ENCODE measurements at regions not wholly inside any gene's neighbourhood (a gene's known extent, or its start where the extent isn't known, plus 50 kb on each side); places are given as distances from the start of the nearest gene placed in this dataset.

- no peaks in the 10 kb centered on the region for H3K9me3 ChIP-seq (ENCODE audit: low read depth, low read length, poor library complexity, severe bottlenecking)
- POLR2A ChIA-PET (ENCODE audit: low non-redundant PET), result no interaction called here
These were observed 105.9 kb downstream of the SINHCAF start for GRCh38 chr12:31220061-31220460.

GRCh38 chr12:31220633-31221550 lies 105.1 kb downstream of the SINHCAF start:
- TF ChIP-seq EZH2 (IDR thresholded peaks at IDR 0.05; ENCODE audit: borderline replicate concordance, low read depth, low read length, poor library complexity, severe bottlenecking) (no peak), CTCF (conservative IDR thresholded peaks at IDR 0.05; ENCODE audit: low read depth, low read length) (no peak)
- Histone ChIP-seq H3K4me1 (ENCODE audit: insufficient read depth, low read length, poor library complexity, severe bottlenecking) (no peaks in the 10 kb centered on the region), H3K27ac (ENCODE audit: low read depth, low read length, poor library complexity, severe bottlenecking) (no peak overlapping the region), H3K9me3 (ENCODE audit: low read depth, low read length, poor library complexity, severe bottlenecking) (no peaks in the 10 kb centered on the region), H3K4me3 (ENCODE audit: low read depth, low read length, poor library complexity, severe bottlenecking) (no peak overlapping the region), H3K27me3 (replicated peaks; ENCODE audit: insufficient read depth, low read depth, low read length, poor library complexity) (peaks cover 5% of the 10 kb centered on the region), H3K36me3 (ENCODE audit: insufficient read depth, low read length, poor library complexity, severe bottlenecking) (no peaks in the 10 kb centered on the region)
- BruUV-seq (replicated peaks), result no TSS peak
- ChIA-PET POLR2A (ENCODE audit: low non-redundant PET) (no interaction called here), CTCF (no interaction called here)
- no peak for DNase-seq (ENCODE audit: low spot score)
- intact Hi-C loops (cut with micrococcal nuclease; ENCODE audit: unreplicated experiment), result no loop called here

More at GRCh38 chr12:31220061-31220460, 105.9 kb downstream of the SINHCAF start:
- no peak overlapping the region for H3K4me3 ChIP-seq (ENCODE audit: low read depth, low read length, poor library complexity, severe bottlenecking)
- no peak for DNase-seq (ENCODE audit: low spot score)
- H3K27ac ChIP-seq (ENCODE audit: low read depth, low read length, poor library complexity, severe bottlenecking), result no peak overlapping the region
- peaks cover 5% of the 10 kb centered on the region for H3K27me3 ChIP-seq (replicated peaks; ENCODE audit: insufficient read depth, low read depth, low read length, poor library complexity)
- no peaks in the 10 kb centered on the region for H3K4me1 ChIP-seq (ENCODE audit: insufficient read depth, low read length, poor library complexity, severe bottlenecking)
- TF ChIP-seq EZH2 (IDR thresholded peaks at IDR 0.05; ENCODE audit: borderline replicate concordance, low read depth, low read length, poor library complexity, severe bottlenecking) (no peak), CTCF (conservative IDR thresholded peaks at IDR 0.05; ENCODE audit: low read depth, low read length) (no peak)
- intact Hi-C loops (cut with micrococcal nuclease; ENCODE audit: unreplicated experiment), result no loop called here
- CTCF ChIA-PET, result no interaction called here
- no peaks in the 10 kb centered on the region for H3K36me3 ChIP-seq (ENCODE audit: insufficient read depth, low read length, poor library complexity, severe bottlenecking)
- no TSS peak for BruUV-seq (replicated peaks)

GRCh38 chr12:31221551-31221945 lies 104.4 kb downstream of the SINHCAF start:
- DNase-seq (ENCODE audit: low spot score), result no peak
- ChIA-PET POLR2A (ENCODE audit: low non-redundant PET) (no interaction called here), CTCF (no interaction called here)
- no peaks in the 10 kb centered on the region for H3K9me3 ChIP-seq (ENCODE audit: low read depth, low read length, poor library complexity, severe bottlenecking)
- no peak overlapping the region for H3K27ac ChIP-seq (ENCODE audit: low read depth, low read length, poor library complexity, severe bottlenecking)
- no peak for TF ChIP-seq CTCF (conservative IDR thresholded peaks at IDR 0.05; ENCODE audit: low read depth, low read length)
- TF ChIP-seq EZH2 (IDR thresholded peaks at IDR 0.05; ENCODE audit: borderline replicate concordance, low read depth, low read length, poor library complexity, severe bottlenecking), result no peak
- no peaks in the 10 kb centered on the region for H3K36me3 ChIP-seq (ENCODE audit: insufficient read depth, low read length, poor library complexity, severe bottlenecking)
- peaks cover 5% of the 10 kb centered on the region for H3K27me3 ChIP-seq (replicated peaks; ENCODE audit: insufficient read depth, low read depth, low read length, poor library complexity)
- intact Hi-C loops (cut with micrococcal nuclease; ENCODE audit: unreplicated experiment), result no loop called here
- H3K4me3 ChIP-seq (ENCODE audit: low read depth, low read length, poor library complexity, severe bottlenecking), result no peak overlapping the region
- H3K4me1 ChIP-seq (ENCODE audit: insufficient read depth, low read length, poor library complexity, severe bottlenecking), result no peaks in the 10 kb centered on the region
- no TSS peak for BruUV-seq (replicated peaks)
